Testis (tissue), 2 donors: ENCODE measurements at regions not wholly inside any gene's neighbourhood (a gene's known extent, or its start where the extent isn't known, plus 50 kb on each side); places are given as distances from the start of the nearest gene placed in this dataset.

Source experiments
- DNase-seq: peaks from one replicate; pipeline ENCODE4 v3.0.0-alpha.2; 2019
- H3K27ac ChIP-seq, 2 donors: fragments of 200-600 bp; sonication (generic); one replicate each; pipeline ENCODE4 v1.5.1; 2019
- H3K27me3 ChIP-seq: fragments of 200-600 bp; sonication (generic); one replicate; pipeline ENCODE4 v1.5.1; 2019
- H3K36me3 ChIP-seq: fragments of 200-600 bp; sonication (generic); one replicate; pipeline ENCODE4 v1.5.1; 2017; ENCODE audit warnings: low read depth; ENCODE audit errors: missing control alignments
- H3K4me1 ChIP-seq: fragments of 200-600 bp; sonication (generic); one replicate; pipeline ENCODE4 v1.5.1; 2019
- H3K4me3 ChIP-seq, 2 donors: fragments of 200-600 bp; sonication (generic); one replicate each; pipeline ENCODE4 v1.5.1; 2017 to 2019
- H3K9me3 ChIP-seq: fragments of 200-600 bp; sonication (generic); one replicate; pipeline ENCODE4 v1.5.1; 2017
- CTCF ChIP-seq, 3 experiments: fragments of 450-650 bp in 2 of 3; fragments of 200-600 bp in 1 of 3; sonication (generic) in 1 of 3; IDR thresholded peaks; one replicate each; pipeline ENCODE4 v1.5.1; 2016 to 2019; ENCODE audit warnings: antibody characterized with exemption in 3 of 3, mild to moderate bottlenecking in 2 of 3, moderate library complexity in 1 of 3
- POLR2A ChIP-seq: fragments of 450-650 bp; IDR thresholded peaks from one replicate; pipeline ENCODE4 v1.6.1; 2017; ENCODE audit warnings: antibody characterized with exemption, mild to moderate bottlenecking, moderate library complexity
- WGBS, 2 donors: methylation state at CpG; one replicate each; pipeline ENCODE4 v1.1.5; 2018; 5-methylcytosine and 5-hydroxymethylcytosine counted together
- intact Hi-C: fragments of 100-400 bp; cut with DNase I; formaldehyde crosslinking; loops from one replicate; pipeline ENCODE4 v1.15.1; 2023; ENCODE audit warnings: low total_unique reads

GRCh38 chr4:58477950-58478349, 1367.8 kb upstream of the IGFBP7 start:
- H3K27me3 ChIP-seq: no peaks in the 10 kb centered on the region
- 78 to 81% methylated on average over 1 of the region's 1 CpG for WGBS, 2 donors
- H3K4me1 ChIP-seq: no peaks in the 10 kb centered on the region
- DNase-seq: no peak
- intact Hi-C loops: no loop called here
- H3K9me3 ChIP-seq: no peaks in the 10 kb centered on the region
- TF ChIP-seq POLR2A: no peak
- no peak for TF ChIP-seq CTCF (IDR thresholded peaks at IDR 0.05)
- no peaks in the 10 kb centered on the region for H3K36me3 ChIP-seq
- no peak overlapping the region for H3K27ac ChIP-seq
- no peak overlapping the region for H3K4me3 ChIP-seq

GRCh38 chr4:58477513-58477912, 1367.3 kb upstream of the IGFBP7 start:
- no peak for DNase-seq
- intact Hi-C loops: no loop called here
- 93 to 94% methylated on average over 3 of the region's 3 CpGs for WGBS, 2 donors
- Histone ChIP-seq H3K4me3 (no peak overlapping the region), H3K27ac (no peak overlapping the region), H3K9me3 (no peaks in the 10 kb centered on the region), H3K4me1 (no peaks in the 10 kb centered on the region), H3K27me3 (no peaks in the 10 kb centered on the region), H3K36me3 (no peaks in the 10 kb centered on the region)
- no peak for TF ChIP-seq POLR2A
- no peak for TF ChIP-seq CTCF (IDR thresholded peaks at IDR 0.05)

GRCh38 chr4:58475097-58475496, 1364.9 kb upstream of the IGFBP7 start:
- intact Hi-C loops: no loop called here
- no peak overlapping the region for H3K27ac ChIP-seq
- 59 to 74% methylated on average over 2 of the region's 2 CpGs for WGBS, 2 donors

GRCh38 chr4:58465031-58465430, 1354.8 kb upstream of the IGFBP7 start:
- Histone ChIP-seq H3K4me3 (no peak overlapping the region), H3K9me3 (no peaks in the 10 kb centered on the region), H3K27me3 (no peaks in the 10 kb centered on the region), H3K4me1 (no peaks in the 10 kb centered on the region), H3K36me3 (no peaks in the 10 kb centered on the region), H3K27ac (no peak overlapping the region)
- no peak for TF ChIP-seq POLR2A
- no peak for TF ChIP-seq CTCF (IDR thresholded peaks at IDR 0.05)
- intact Hi-C loops: no loop called here
- WGBS, 2 donors: 98 to 100% methylated on average over 1 to 12 of the region's 13 CpGs
- DNase-seq: no peak

More at GRCh38 chr4:58475097-58475496, 1364.9 kb upstream of the IGFBP7 start:
- Histone ChIP-seq H3K4me3 (peak overlapping the region in 1 of 2 donors; percentile 11), H3K36me3 (no peaks in the 10 kb centered on the region), H3K9me3 (no peaks in the 10 kb centered on the region), H3K4me1 (no peaks in the 10 kb centered on the region), H3K27me3 (no peaks in the 10 kb centered on the region)
- DNase-seq: no peak
- TF ChIP-seq POLR2A (no peak), CTCF (IDR thresholded peaks at IDR 0.05) (no peak)

GRCh38 chr4:58456727-58457384, 1346.7 kb upstream of the IGFBP7 start:
- Histone ChIP-seq H3K36me3 (no peaks in the 10 kb centered on the region), H3K4me3 (no peak overlapping the region), H3K27ac (no peak overlapping the region), H3K4me1 (no peaks in the 10 kb centered on the region), H3K9me3 (no peaks in the 10 kb centered on the region), H3K27me3 (no peaks in the 10 kb centered on the region)
- no peak for TF ChIP-seq CTCF (IDR thresholded peaks at IDR 0.05)
- TF ChIP-seq POLR2A: no peak
- WGBS, 2 donors: 72 to 85% methylated on average over 12 to 22 of the region's 26 CpGs
- no peak for DNase-seq
- intact Hi-C loops: no loop called here
